MG63 (cell line): ENCODE measurements at regions not wholly inside any gene's neighbourhood (a gene's known extent, or its start where the extent isn't known, plus 50 kb on each side); places are given as distances from the start of the nearest gene placed in this dataset.
A peak's percentile ranks its signal among the peaks of the same experiment; 100 is the strongest.

ENCODE experiments used
- DNase-seq: peaks from one replicate; pipeline ENCODE4 v3.0.0-alpha.2; 2020
- H3K27me3 ChIP-seq: fragments of 250-450 bp; sonication (Bioruptor Pico); 2 replicates; pipeline ENCODE4 v1.5.1; 2020; ENCODE audit warnings: mild to moderate bottlenecking, moderate library complexity
- H3K36me3 ChIP-seq: fragments of 250-450 bp; sonication (Bioruptor Pico); 2 replicates; pipeline ENCODE4 v1.5.1; 2020; ENCODE audit warnings: mild to moderate bottlenecking, moderate library complexity
- H3K4me3 ChIP-seq: fragments of 250-450 bp; sonication (Bioruptor Pico); 2 replicates; pipeline ENCODE4 v1.5.1; 2020; ENCODE audit warnings: mild to moderate bottlenecking, moderate library complexity
- H3K9me3 ChIP-seq: fragments of 250-450 bp; sonication (Bioruptor Pico); 2 replicates; pipeline ENCODE4 v1.5.1; 2020; ENCODE audit warnings: mild to moderate bottlenecking, moderate library complexity

DNA sequence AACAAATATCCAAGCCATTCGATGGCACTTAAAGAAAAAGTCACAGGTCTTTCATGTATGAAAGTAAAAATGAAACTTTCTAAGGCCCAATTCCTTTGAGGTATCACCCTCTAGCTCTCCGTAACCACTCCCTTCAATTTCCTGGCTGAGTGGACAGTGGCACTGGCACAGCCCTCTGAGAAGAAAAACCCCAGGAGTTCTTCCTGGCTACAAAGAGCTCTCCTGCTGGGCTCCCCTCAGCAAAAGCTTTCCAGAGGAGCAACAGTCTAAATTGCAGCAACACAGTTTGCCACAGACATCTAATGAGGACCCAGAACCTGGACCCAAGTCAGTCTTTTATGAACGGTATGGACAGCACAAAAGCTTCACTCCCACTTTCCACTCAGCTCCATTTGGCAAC, 71.8 kb downstream of the FUNDC1 start:
- DNase-seq, result peak; percentile 50
- Histone ChIP-seq H3K4me3 (no peak overlapping the region), H3K27me3 (no peaks in the 10 kb centered on the region), H3K9me3 (no peaks in the 10 kb centered on the region), H3K36me3 (no peaks in the 10 kb centered on the region)

- Histone ChIP-seq H3K36me3 (no peaks in the 10 kb centered on the region), H3K27me3 (no peaks in the 10 kb centered on the region), H3K9me3 (no peaks in the 10 kb centered on the region), H3K4me3 (no peak overlapping the region)
- DNase-seq, result peak; percentile 27
Measured at GRCh38 chrX:44462850-44463249, 79.8 kb downstream of the FUNDC1 start.

DNA sequence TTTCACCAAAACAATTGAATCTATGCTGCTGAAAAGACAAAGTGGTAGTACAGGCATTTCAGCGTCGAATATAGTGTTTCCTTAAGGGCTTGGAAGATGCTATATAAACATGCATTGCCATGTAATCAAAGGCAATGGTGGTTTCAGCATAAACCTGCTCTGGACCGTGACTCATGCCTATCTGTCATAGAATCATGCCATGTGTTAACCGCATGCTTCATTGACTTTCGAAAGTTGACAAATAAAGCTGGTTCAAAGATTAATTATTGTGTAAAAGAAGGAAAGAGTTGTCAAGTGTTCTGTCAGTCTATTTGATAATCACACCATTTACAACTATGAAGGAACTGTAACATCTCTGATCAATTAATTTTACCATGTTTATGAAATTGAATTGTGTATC, 83.2 kb downstream of the FUNDC1 start:
- no peak overlapping the region for H3K4me3 ChIP-seq
- no peaks in the 10 kb centered on the region for H3K9me3 ChIP-seq
- no peak for DNase-seq
- no peaks in the 10 kb centered on the region for H3K36me3 ChIP-seq
- no peaks in the 10 kb centered on the region for H3K27me3 ChIP-seq

- Histone ChIP-seq H3K36me3 (no peaks in the 10 kb centered on the region), H3K4me3 (no peak overlapping the region), H3K9me3 (no peaks in the 10 kb centered on the region), H3K27me3 (no peaks in the 10 kb centered on the region)
- no peak for DNase-seq
Measured at GRCh38 chrX:44456685-44457084, 86.0 kb downstream of the FUNDC1 start.

DNA sequence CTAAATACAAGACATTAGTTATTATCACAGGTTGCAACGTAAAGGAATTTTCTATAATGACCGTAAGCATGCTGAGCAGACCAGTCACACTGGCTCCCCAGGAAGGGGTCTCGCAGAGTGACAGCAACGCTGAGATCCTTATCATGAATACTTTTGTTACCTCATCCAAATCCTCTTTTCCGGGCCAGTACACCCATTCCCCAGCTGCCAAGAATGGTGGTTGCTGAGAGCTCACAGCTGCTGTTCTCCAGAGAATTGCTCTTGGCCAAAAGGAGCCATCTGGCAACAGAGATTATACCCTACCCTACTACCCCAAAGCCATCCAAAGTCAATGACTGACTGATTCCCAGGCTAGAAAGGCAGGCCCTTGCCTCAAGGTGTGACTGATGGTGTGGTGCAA, 91.6 kb downstream of the FUNDC1 start:
- DNase-seq, result no peak
- H3K36me3 ChIP-seq, result no peaks in the 10 kb centered on the region

GRCh38 chrX:44447214-44447613, 95.4 kb downstream of the FUNDC1 start:
- no peaks in the 10 kb centered on the region for H3K9me3 ChIP-seq
- H3K36me3 ChIP-seq, result no peaks in the 10 kb centered on the region
- H3K4me3 ChIP-seq, result no peak overlapping the region
- DNase-seq, result no peak
- H3K27me3 ChIP-seq, result no peaks in the 10 kb centered on the region

More for the DNA sequence above, 91.6 kb downstream of the FUNDC1 start:
- Histone ChIP-seq H3K4me3 (no peak overlapping the region), H3K9me3 (no peaks in the 10 kb centered on the region), H3K27me3 (no peaks in the 10 kb centered on the region)

DNA sequence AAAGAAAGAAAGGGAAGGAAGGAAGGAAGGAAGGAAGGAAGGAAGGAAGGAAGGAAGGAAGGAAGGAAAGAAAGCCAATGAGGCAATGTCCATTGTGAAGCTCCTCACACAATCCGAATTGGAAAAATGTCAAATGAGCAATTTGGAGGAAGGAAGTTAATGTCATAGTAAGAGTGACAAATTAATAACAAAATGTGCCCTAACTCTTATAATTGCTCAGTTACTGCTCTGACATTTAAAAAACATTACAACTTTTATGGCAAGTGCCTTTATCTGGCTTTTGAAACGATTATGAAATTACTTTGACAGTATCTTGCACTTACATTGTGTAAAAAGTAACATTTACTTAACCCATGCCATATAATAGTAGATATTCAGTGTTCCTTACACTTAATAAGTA, 96.5 kb upstream of the EFHC2 start:
- Histone ChIP-seq H3K27me3 (no peaks in the 10 kb centered on the region), H3K36me3 (no peaks in the 10 kb centered on the region), H3K4me3 (no peak overlapping the region), H3K9me3 (no peaks in the 10 kb centered on the region)
- DNase-seq, result no peak

- Histone ChIP-seq H3K4me3 (no peak overlapping the region), H3K27me3 (no peaks in the 10 kb centered on the region), H3K36me3 (no peaks in the 10 kb centered on the region), H3K9me3 (no peaks in the 10 kb centered on the region)
- no peak for DNase-seq
Measured at GRCh38 chrX:44439242-44439794, 95.8 kb upstream of the EFHC2 start.

GRCh38 chrX:44435047-44435446, 91.6 kb upstream of the EFHC2 start:
- Histone ChIP-seq H3K36me3 (no peaks in the 10 kb centered on the region), H3K9me3 (no peaks in the 10 kb centered on the region), H3K27me3 (no peaks in the 10 kb centered on the region), H3K4me3 (no peak overlapping the region)
- DNase-seq, result no peak

- Histone ChIP-seq H3K36me3 (no peaks in the 10 kb centered on the region), H3K27me3 (no peaks in the 10 kb centered on the region), H3K4me3 (no peak overlapping the region), H3K9me3 (no peaks in the 10 kb centered on the region)
- DNase-seq, result no peak
Measured at GRCh38 chrX:44433556-44433955, 90.1 kb upstream of the EFHC2 start.

GRCh38 chrX:44432641-44433040, 89.2 kb upstream of the EFHC2 start:
- no peak overlapping the region for H3K4me3 ChIP-seq
- peak; percentile 8 for DNase-seq
- H3K36me3 ChIP-seq, result no peaks in the 10 kb centered on the region
- H3K27me3 ChIP-seq, result no peaks in the 10 kb centered on the region
- no peaks in the 10 kb centered on the region for H3K9me3 ChIP-seq

DNA sequence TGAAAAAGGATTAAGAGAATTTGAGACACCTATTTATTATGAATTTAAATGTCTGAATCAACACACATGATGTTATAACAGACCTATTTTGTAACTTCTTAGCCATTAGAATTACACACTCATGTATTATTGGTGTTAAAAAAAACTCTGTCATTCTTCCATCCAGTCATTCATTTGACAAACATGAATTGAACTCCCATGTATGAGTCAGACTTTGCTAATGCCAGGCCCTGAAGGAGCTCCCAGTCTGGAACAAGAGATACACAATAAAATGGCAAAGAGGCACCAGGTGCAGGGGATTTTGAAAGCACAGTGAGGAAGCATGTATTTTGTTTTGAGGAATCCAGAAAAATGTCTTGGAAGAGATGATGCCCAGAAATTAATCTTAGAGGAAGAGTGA, 87.7 kb upstream of the EFHC2 start:
- Histone ChIP-seq H3K36me3 (no peaks in the 10 kb centered on the region), H3K4me3 (no peak overlapping the region), H3K27me3 (no peaks in the 10 kb centered on the region), H3K9me3 (no peaks in the 10 kb centered on the region)
- DNase-seq, result peak; percentile 74

- H3K27me3 ChIP-seq, result no peaks in the 10 kb centered on the region
- no peak for DNase-seq
- H3K9me3 ChIP-seq, result no peaks in the 10 kb centered on the region
- no peak overlapping the region for H3K4me3 ChIP-seq
- no peaks in the 10 kb centered on the region for H3K36me3 ChIP-seq
Measured at GRCh38 chrX:44428989-44429627, 85.6 kb upstream of the EFHC2 start.

GRCh38 chrX:44422631-44423030, 79.2 kb upstream of the EFHC2 start:
- Histone ChIP-seq H3K4me3 (no peak overlapping the region), H3K36me3 (no peaks in the 10 kb centered on the region), H3K9me3 (no peaks in the 10 kb centered on the region), H3K27me3 (no peaks in the 10 kb centered on the region)
- no peak for DNase-seq

- H3K4me3 ChIP-seq, result no peak overlapping the region
- DNase-seq, result no peak
Measured at GRCh38 chrX:44415639-44416386, 72.3 kb upstream of the EFHC2 start.

DNA sequence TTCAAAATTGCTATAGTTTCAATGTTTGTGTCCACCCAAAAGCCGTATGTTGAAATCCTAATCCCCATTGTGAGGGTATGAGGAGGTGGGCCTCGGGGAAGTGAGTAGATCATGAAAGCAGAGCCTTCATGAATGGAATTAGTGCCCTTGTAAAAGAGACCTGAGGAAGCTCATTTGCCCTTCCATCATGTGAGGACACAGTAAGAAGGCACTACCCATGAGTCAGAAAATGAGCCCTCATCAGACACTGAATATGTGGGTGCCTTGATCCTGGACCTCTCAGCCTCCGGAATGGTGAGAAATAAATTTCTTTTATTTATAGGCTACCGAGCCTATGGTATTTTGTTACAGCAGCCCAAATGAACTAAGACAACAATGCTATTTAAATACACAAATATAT, 57.7 kb upstream of the EFHC2 start:
- no peaks in the 10 kb centered on the region for H3K27me3 ChIP-seq
- no peak for DNase-seq
- H3K9me3 ChIP-seq, result no peaks in the 10 kb centered on the region
- no peak overlapping the region for H3K4me3 ChIP-seq
- H3K36me3 ChIP-seq, result no peaks in the 10 kb centered on the region

More at GRCh38 chrX:44415639-44416386, 72.3 kb upstream of the EFHC2 start:
- no peaks in the 10 kb centered on the region for H3K36me3 ChIP-seq
- no peaks in the 10 kb centered on the region for H3K27me3 ChIP-seq
- H3K9me3 ChIP-seq, result no peaks in the 10 kb centered on the region

DNA sequence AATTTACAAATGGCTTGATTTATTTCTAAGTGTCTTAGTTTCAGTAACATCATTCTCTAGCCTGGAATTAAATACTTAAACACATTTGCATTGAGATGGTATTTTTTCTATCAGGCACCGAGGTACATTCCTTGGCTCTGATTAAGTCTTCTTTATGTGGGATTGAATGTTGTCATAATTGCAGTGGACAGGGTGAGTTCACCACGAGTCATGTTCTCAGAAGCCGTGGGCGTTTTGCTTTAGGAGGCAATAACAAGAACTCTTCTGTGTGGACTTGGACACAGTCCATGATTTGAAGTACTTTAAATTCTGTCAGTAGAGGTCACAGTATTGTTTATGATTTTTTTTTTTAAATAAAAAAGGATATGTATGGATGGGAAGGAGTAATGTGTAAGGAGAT, 57.1 kb upstream of the EFHC2 start:
- H3K4me3 ChIP-seq, result no peak overlapping the region
- no peaks in the 10 kb centered on the region for H3K9me3 ChIP-seq
- DNase-seq, result peak; percentile 82
- no peaks in the 10 kb centered on the region for H3K36me3 ChIP-seq
- no peaks in the 10 kb centered on the region for H3K27me3 ChIP-seq

- no peak for DNase-seq
- H3K4me3 ChIP-seq, result no peak overlapping the region
- no peaks in the 10 kb centered on the region for H3K36me3 ChIP-seq
- no peaks in the 10 kb centered on the region for H3K9me3 ChIP-seq
- H3K27me3 ChIP-seq, result no peaks in the 10 kb centered on the region
Measured at GRCh38 chrX:44400161-44400560, 56.7 kb upstream of the EFHC2 start.
